ENCODE measurements at regions not wholly inside any gene's neighbourhood (a gene's known extent, or its start where the extent isn't known, plus 50 kb on each side); places are given as distances from the start of the nearest gene placed in this dataset.

GRCh38 chr20:50273601-50274491 lies 83.2 kb downstream of the CEBPB start:
- TF ChIP-seq CTCF (IDR thresholded peaks at IDR 0.05): no peak

DNA sequence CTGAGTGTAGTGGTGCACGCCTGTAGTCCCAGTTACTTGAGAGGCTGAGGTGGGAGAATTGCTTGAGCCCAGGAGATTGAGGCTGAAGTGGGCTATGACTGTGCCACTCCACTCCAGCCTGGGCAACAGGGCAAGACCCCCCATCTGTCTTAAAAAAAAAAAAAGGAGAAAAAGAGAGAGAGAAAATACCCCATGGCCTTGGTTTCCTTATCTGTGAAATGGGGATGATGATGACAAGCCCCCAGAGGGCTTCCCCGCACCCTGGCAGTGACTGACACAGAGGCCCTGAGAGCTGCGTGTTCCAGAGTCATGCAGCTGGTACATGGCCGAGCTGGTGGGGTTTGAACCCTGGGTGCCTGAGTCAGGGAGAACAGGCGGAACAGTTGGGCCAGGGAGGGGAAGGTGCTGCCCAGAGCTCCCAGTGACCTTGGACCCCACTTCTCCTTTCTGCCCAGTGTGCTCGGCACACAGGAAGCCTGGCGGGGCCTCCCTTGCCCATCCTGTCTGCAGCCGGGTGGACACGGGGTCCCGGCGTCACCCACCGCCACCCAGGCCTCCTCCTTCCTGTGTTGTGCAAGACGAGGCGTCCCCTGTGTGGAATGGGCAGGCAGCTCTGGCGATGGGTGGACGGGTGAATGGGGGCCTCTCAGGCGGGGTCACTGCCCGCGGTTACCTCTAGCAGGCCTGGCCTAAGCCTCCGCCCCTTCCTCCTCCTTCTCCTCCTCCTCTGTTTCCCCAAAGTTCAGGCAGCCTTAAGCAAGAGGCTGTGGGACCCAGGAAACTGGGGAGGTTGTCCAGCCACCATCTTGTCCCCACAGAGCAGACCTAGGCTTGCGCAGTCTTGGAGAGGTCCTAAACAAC lies 84.2 kb downstream of the CEBPB start:
- no peak for TF ChIP-seq CTCF (IDR thresholded peaks at IDR 0.05)

- TF ChIP-seq CTCF (IDR thresholded peaks at IDR 0.05): no peak
Measured at GRCh38 chr20:50276119-50277063, 85.8 kb downstream of the CEBPB start.

GRCh38 chr20:50277064-50277415 lies 86.4 kb downstream of the CEBPB start:
- no peak for TF ChIP-seq CTCF (IDR thresholded peaks at IDR 0.05)

GRCh38 chr20:50277460-50278376 lies 87.1 kb downstream of the CEBPB start:
- TF ChIP-seq CTCF (IDR thresholded peaks at IDR 0.05): no peak

DNA sequence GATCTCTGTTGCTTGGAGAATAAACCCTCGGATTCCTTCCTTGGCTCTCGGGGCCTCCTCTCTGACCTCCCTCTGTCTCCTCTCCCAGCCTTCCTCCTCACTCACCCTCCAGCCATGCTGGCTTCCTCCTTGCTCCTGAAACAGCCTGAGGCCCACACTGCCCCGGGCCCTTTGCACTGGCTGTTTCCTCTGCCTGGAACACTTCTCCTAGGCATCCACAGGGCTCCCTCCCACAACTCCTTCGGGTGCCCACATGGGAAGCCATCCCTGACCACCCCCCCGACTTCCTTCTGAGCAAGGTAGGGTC lies 87.7 kb downstream of the CEBPB start:
- TF ChIP-seq CTCF (IDR thresholded peaks at IDR 0.05): no peak

Data from LNCAP (cell line).